ENCODE measurements at regions not wholly inside any gene's neighbourhood (a gene's known extent, or its start where the extent isn't known, plus 50 kb on each side); places are given as distances from the start of the nearest gene placed in this dataset.

- no peak overlapping the region for H3K4me3 ChIP-seq (ENCODE audit: low read depth, low read length)
- peaks cover 3% of the 10 kb centered on the region for H3K36me3 Mint-ChIP-seq
- no peaks in the 10 kb centered on the region for H3K36me3 ChIP-seq (ENCODE audit: control insufficient read depth, insufficient read depth, low read length)
- DNase-seq: peak in 1 of 3 donors; percentile 54
- H3K9me3 ChIP-seq (ENCODE audit: control insufficient read depth in 2 of 2, low read length in 2 of 2): no peaks in the 10 kb centered on the region
- H3K27ac ChIP-seq (ENCODE audit: insufficient read depth, low read length, poor library complexity, severe bottlenecking): no peak overlapping the region
- H3K27ac Mint-ChIP-seq: peak overlapping the region in 1 of 3 donors; percentile 47
- H3K9me3 Mint-ChIP-seq: peaks cover 0 to 2% (median 0%) of the 10 kb centered on the region in 7 donors
- H3K4me1 Mint-ChIP-seq: peaks cover 0 to 5% (median 0%) of the 10 kb centered on the region in 4 donors
- peaks cover 4% of the 10 kb centered on the region for H3K27me3 ChIP-seq (ENCODE audit: control insufficient read depth, insufficient read depth, low read length)
- no peak for ATAC-seq (ENCODE audit: low read depth in 2 of 2)
- no peak overlapping the region for H3K4me3 Mint-ChIP-seq
- peaks cover 13% of the 10 kb centered on the region for H3K27me3 Mint-ChIP-seq
- peaks cover 5% of the 10 kb centered on the region for H3K4me1 ChIP-seq (ENCODE audit: control insufficient read depth, insufficient read depth, low read length, poor library complexity, severe bottlenecking)
Measured at GRCh38 chr3:43950775-43951174, 260.0 kb downstream of the ABHD5 start.

- Histone ChIP-seq H3K27me3 (ENCODE audit: control insufficient read depth, insufficient read depth, low read length) (peaks cover 4% of the 10 kb centered on the region), H3K4me1 (ENCODE audit: control insufficient read depth, insufficient read depth, low read length, poor library complexity, severe bottlenecking) (peaks cover 5% of the 10 kb centered on the region), H3K4me3 (ENCODE audit: low read depth, low read length) (no peak overlapping the region), H3K9me3 (ENCODE audit: control insufficient read depth in 2 of 2, low read length in 2 of 2) (no peaks in the 10 kb centered on the region), H3K27ac (ENCODE audit: insufficient read depth, low read length, poor library complexity, severe bottlenecking) (no peak overlapping the region), H3K36me3 (ENCODE audit: control insufficient read depth, insufficient read depth, low read length) (no peaks in the 10 kb centered on the region)
- H3K27me3 Mint-ChIP-seq: peaks cover 22% of the 10 kb centered on the region
- ATAC-seq (ENCODE audit: low read depth in 2 of 2): no peak
- no peak overlapping the region for H3K4me3 Mint-ChIP-seq
- H3K36me3 Mint-ChIP-seq: peaks cover 3% of the 10 kb centered on the region
- no peak for DNase-seq
- H3K4me1 Mint-ChIP-seq: peaks cover 0 to 5% (median 0%) of the 10 kb centered on the region in 4 donors
- H3K27ac Mint-ChIP-seq: no peak overlapping the region
- no peaks in the 10 kb centered on the region for H3K9me3 Mint-ChIP-seq
Measured at GRCh38 chr3:43951813-43952212, 261.1 kb downstream of the ABHD5 start.

- H3K4me1 Mint-ChIP-seq: peaks cover 0 to 5% (median 0%) of the 10 kb centered on the region in 4 donors
- Histone ChIP-seq H3K36me3 (ENCODE audit: control insufficient read depth, insufficient read depth, low read length) (no peaks in the 10 kb centered on the region), H3K27ac (ENCODE audit: insufficient read depth, low read length, poor library complexity, severe bottlenecking) (no peak overlapping the region), H3K4me1 (ENCODE audit: control insufficient read depth, insufficient read depth, low read length, poor library complexity, severe bottlenecking) (peaks cover 5% of the 10 kb centered on the region), H3K4me3 (ENCODE audit: low read depth, low read length) (no peak overlapping the region), H3K27me3 (ENCODE audit: control insufficient read depth, insufficient read depth, low read length) (peaks cover under 1% of the 10 kb centered on the region), H3K9me3 (ENCODE audit: control insufficient read depth in 2 of 2, low read length in 2 of 2) (no peaks in the 10 kb centered on the region)
- H3K9me3 Mint-ChIP-seq: no peaks in the 10 kb centered on the region
- peaks cover 3% of the 10 kb centered on the region for H3K36me3 Mint-ChIP-seq
- no peak for DNase-seq
- no peak for ATAC-seq (ENCODE audit: low read depth in 2 of 2)
- H3K4me3 Mint-ChIP-seq: no peak overlapping the region
- H3K27ac Mint-ChIP-seq: peak overlapping the region in 1 of 3 donors; percentile 14
- peaks cover 24% of the 10 kb centered on the region for H3K27me3 Mint-ChIP-seq
Measured at GRCh38 chr3:43953380-43953779, 262.6 kb downstream of the ABHD5 start.

GRCh38 chr3:43953814-43954692, 263.3 kb downstream of the ABHD5 start:
- no peak for ATAC-seq (ENCODE audit: low read depth in 2 of 2)
- Histone ChIP-seq H3K4me1 (ENCODE audit: control insufficient read depth, insufficient read depth, low read length, poor library complexity, severe bottlenecking) (peaks cover 5% of the 10 kb centered on the region), H3K36me3 (ENCODE audit: control insufficient read depth, insufficient read depth, low read length) (no peaks in the 10 kb centered on the region), H3K27me3 (ENCODE audit: control insufficient read depth, insufficient read depth, low read length) (no peaks in the 10 kb centered on the region), H3K27ac (ENCODE audit: insufficient read depth, low read length, poor library complexity, severe bottlenecking) (no peak overlapping the region), H3K9me3 (ENCODE audit: control insufficient read depth in 2 of 2, low read length in 2 of 2) (no peaks in the 10 kb centered on the region), H3K4me3 (ENCODE audit: low read depth, low read length) (no peak overlapping the region)
- H3K36me3 Mint-ChIP-seq: no peaks in the 10 kb centered on the region
- H3K4me1 Mint-ChIP-seq: peaks cover 0 to 5% (median 0%) of the 10 kb centered on the region in 4 donors
- peaks cover 27% of the 10 kb centered on the region for H3K27me3 Mint-ChIP-seq
- no peak overlapping the region for H3K4me3 Mint-ChIP-seq
- peak overlapping the region in 1 of 3 donors; percentile 14 for H3K27ac Mint-ChIP-seq
- H3K9me3 Mint-ChIP-seq: no peaks in the 10 kb centered on the region
- DNase-seq: no peak

GRCh38 chr3:43956945-43957344, 266.2 kb downstream of the ABHD5 start:
- DNase-seq: no peak
- Histone ChIP-seq H3K27ac (ENCODE audit: insufficient read depth, low read length, poor library complexity, severe bottlenecking) (no peak overlapping the region), H3K4me1 (ENCODE audit: control insufficient read depth, insufficient read depth, low read length, poor library complexity, severe bottlenecking) (no peaks in the 10 kb centered on the region), H3K27me3 (ENCODE audit: control insufficient read depth, insufficient read depth, low read length) (no peaks in the 10 kb centered on the region), H3K36me3 (ENCODE audit: control insufficient read depth, insufficient read depth, low read length) (no peaks in the 10 kb centered on the region), H3K9me3 (ENCODE audit: control insufficient read depth in 2 of 2, low read length in 2 of 2) (no peaks in the 10 kb centered on the region), H3K4me3 (ENCODE audit: low read depth, low read length) (no peak overlapping the region)
- H3K36me3 Mint-ChIP-seq: no peaks in the 10 kb centered on the region
- ATAC-seq (ENCODE audit: low read depth in 2 of 2): no peak
- no peaks in the 10 kb centered on the region for H3K4me1 Mint-ChIP-seq
- no peak overlapping the region for H3K27ac Mint-ChIP-seq
- H3K9me3 Mint-ChIP-seq: no peaks in the 10 kb centered on the region
- H3K27me3 Mint-ChIP-seq: peaks cover 21% of the 10 kb centered on the region
- no peak overlapping the region for H3K4me3 Mint-ChIP-seq

GRCh38 chr3:43957553-43957952, 266.8 kb downstream of the ABHD5 start:
- H3K4me3 ChIP-seq (ENCODE audit: low read depth, low read length): no peak overlapping the region
- Mint-ChIP-seq H3K27me3 (peaks cover 20% of the 10 kb centered on the region), H3K4me1 (no peaks in the 10 kb centered on the region), H3K4me3 (no peak overlapping the region), H3K9me3 (no peaks in the 10 kb centered on the region), H3K27ac (no peak overlapping the region), H3K36me3 (no peaks in the 10 kb centered on the region)
- no peaks in the 10 kb centered on the region for H3K36me3 ChIP-seq (ENCODE audit: control insufficient read depth, insufficient read depth, low read length)
- ATAC-seq (ENCODE audit: low read depth in 2 of 2) (no peak), DNase-seq (no peak)
- no peak overlapping the region for H3K27ac ChIP-seq (ENCODE audit: insufficient read depth, low read length, poor library complexity, severe bottlenecking)
- H3K27me3 ChIP-seq (ENCODE audit: control insufficient read depth, insufficient read depth, low read length): no peaks in the 10 kb centered on the region
- H3K9me3 ChIP-seq (ENCODE audit: control insufficient read depth in 2 of 2, low read length in 2 of 2): no peaks in the 10 kb centered on the region
- no peaks in the 10 kb centered on the region for H3K4me1 ChIP-seq (ENCODE audit: control insufficient read depth, insufficient read depth, low read length, poor library complexity, severe bottlenecking)

- H3K9me3 Mint-ChIP-seq: no peaks in the 10 kb centered on the region
Measured at GRCh38 chr3:43958005-43958770, 267.4 kb downstream of the ABHD5 start.

More at GRCh38 chr3:43958005-43958770, 267.4 kb downstream of the ABHD5 start:
- Histone ChIP-seq H3K9me3 (ENCODE audit: control insufficient read depth in 2 of 2, low read length in 2 of 2) (no peaks in the 10 kb centered on the region), H3K27me3 (ENCODE audit: control insufficient read depth, insufficient read depth, low read length) (no peaks in the 10 kb centered on the region), H3K4me3 (ENCODE audit: low read depth, low read length) (no peak overlapping the region), H3K4me1 (ENCODE audit: control insufficient read depth, insufficient read depth, low read length, poor library complexity, severe bottlenecking) (no peaks in the 10 kb centered on the region), H3K27ac (ENCODE audit: insufficient read depth, low read length, poor library complexity, severe bottlenecking) (no peak overlapping the region), H3K36me3 (ENCODE audit: control insufficient read depth, insufficient read depth, low read length) (no peaks in the 10 kb centered on the region)
- Mint-ChIP-seq H3K36me3 (no peaks in the 10 kb centered on the region), H3K27ac (no peak overlapping the region), H3K27me3 (peaks cover 20% of the 10 kb centered on the region), H3K4me3 (no peak overlapping the region), H3K4me1 (no peaks in the 10 kb centered on the region)
- ATAC-seq (ENCODE audit: low read depth in 2 of 2) (no peak), DNase-seq (no peak)

Measured in CD4-positive, CD25-positive, alpha-beta regulatory T cell (primary cell).